ENCODE measurements at regions not wholly inside any gene's neighbourhood (a gene's known extent, or its start where the extent isn't known, plus 50 kb on each side); places are given as distances from the start of the nearest gene placed in this dataset.
"Not testable (repeated sequence)": the region's sequence is repeated elsewhere in the genome, so short reads cannot be mapped to it uniquely, and the experiment has no call there.

GRCh38 chrX:12076046-12076445 is 62.2 kb upstream of the FRMPD4 start:
- no peak for ATAC-seq
- H3K36me3 ChIP-seq (ENCODE audit: low read depth), result no peaks in the 10 kb centered on the region
- intact Hi-C loops (cut with DNase I, micrococcal nuclease), result no loop called here
- DNase-seq, result no peak
- no peaks in the 10 kb centered on the region for H3K9me3 ChIP-seq
- no peak for TF ChIP-seq CTCF (IDR thresholded peaks at IDR 0.05)
- H3K4me1 ChIP-seq (ENCODE audit: low read depth), result no peaks in the 10 kb centered on the region
- no peak overlapping the region for H3K4me3 ChIP-seq

- H3K9me3 ChIP-seq, result no peaks in the 10 kb centered on the region
- no peak for TF ChIP-seq CTCF (IDR thresholded peaks at IDR 0.05)
- intact Hi-C loops (cut with DNase I, micrococcal nuclease), result no loop called here
- no peaks in the 10 kb centered on the region for H3K36me3 ChIP-seq (ENCODE audit: low read depth)
- H3K4me1 ChIP-seq (ENCODE audit: low read depth), result no peaks in the 10 kb centered on the region
- ATAC-seq, result no peak
- DNase-seq, result peak in 1 of 3 donors; percentile 2
- H3K4me3 ChIP-seq, result no peak overlapping the region
These were observed 58.0 kb upstream of the FRMPD4 start for GRCh38 chrX:12080265-12080664.

- H3K4me3 ChIP-seq; H3K9me3 ChIP-seq; H3K36me3 ChIP-seq (ENCODE audit: low read depth); ATAC-seq; H3K4me1 ChIP-seq (ENCODE audit: low read depth); intact Hi-C loops (cut with DNase I, micrococcal nuclease); DNase-seq: not testable (repeated sequence)
These were observed 55.3 kb upstream of the FRMPD4 start for GRCh38 chrX:12082959-12083358.
